ENCODE measurements at regions not wholly inside any gene's neighbourhood (a gene's known extent, or its start where the extent isn't known, plus 50 kb on each side); places are given as distances from the start of the nearest gene placed in this dataset.

- no peak for DNase-seq
These were observed 382.1 kb downstream of the TUSC7 start for GRCh38 chr3:117091676-117092075.

DNA sequence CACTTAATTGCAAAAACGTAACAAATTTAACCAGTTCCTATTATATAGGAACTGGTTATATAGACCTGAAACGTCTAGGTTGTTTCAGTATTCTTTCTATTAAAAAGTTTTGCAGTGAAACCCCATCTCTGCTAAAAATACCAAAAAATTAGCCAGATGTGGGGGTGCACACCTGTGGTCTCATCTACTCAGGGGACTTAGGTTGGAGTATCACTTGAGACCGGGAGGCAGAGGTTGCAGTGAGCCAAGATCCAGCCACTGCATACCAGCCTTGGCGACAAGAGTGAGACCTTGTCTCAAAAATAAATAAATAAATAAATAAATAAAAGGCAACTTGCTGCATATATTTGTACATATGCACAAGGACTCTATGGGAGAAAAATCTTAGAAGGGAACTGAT lies 387.0 kb downstream of the TUSC7 start:
- no peak for DNase-seq

GRCh38 chr3:117097351-117097750 lies 387.8 kb downstream of the TUSC7 start:
- no peak for DNase-seq

DNA sequence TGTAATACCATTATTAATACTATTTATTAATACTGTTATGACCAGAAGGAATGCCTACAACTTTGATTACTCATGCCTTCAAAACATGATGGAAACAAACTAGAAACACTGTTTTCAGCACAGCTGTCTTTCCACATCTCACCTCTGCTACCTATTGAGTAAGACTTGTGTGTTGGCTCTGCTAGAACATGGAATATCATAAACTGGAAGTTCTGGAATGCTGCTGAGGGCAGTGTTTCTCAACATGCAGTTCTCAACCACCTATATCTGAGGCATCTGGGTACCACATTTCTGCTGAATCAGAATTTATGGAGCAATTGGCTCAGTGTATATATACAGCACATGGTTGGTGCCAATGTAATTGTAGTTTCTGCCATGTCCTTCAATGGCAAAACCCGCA lies 392.1 kb downstream of the TUSC7 start:
- DNase-seq = no peak

DNA sequence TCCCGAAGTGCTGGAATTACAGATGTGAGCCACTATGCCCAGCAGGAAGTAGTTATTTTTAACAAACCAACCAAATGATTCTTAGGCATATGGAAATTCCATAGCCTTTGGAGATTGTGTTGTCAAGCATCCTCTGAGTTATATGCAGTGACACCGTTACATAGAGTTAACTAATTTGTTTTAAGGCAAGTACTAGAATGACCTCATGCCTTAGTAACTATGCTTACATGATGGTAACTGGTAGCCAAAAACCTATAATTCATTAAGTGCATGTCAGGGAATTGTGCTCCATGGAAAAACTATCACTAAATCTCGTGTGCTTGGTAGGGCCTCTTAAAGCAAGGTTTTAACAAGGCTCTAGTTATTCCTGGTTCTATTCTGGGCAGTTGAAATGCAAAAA lies 392.8 kb downstream of the TUSC7 start:
- DNase-seq = no peak

DNA sequence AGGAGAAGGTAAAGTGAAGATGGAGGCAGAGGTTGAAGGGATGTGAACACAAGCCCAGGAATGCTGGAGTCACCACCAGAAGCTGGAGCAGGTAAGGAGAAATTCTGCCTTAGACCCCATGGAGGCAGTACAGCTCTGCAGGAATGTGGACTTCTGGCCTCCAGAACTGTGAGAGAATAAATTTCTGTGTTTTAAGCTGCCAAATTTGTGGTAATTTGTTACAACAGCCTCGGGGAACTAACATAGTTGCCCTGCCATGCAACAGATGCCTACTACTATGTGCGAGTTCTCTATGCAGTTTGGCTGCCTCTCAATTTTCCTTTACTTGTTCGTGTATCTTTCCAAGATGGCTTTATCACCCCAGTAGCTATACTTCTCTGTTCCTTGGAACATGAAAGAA lies 394.1 kb downstream of the TUSC7 start:
- no peak for DNase-seq

GRCh38 chr3:117104381-117104780 lies 394.8 kb downstream of the TUSC7 start:
- no peak for DNase-seq

DNA sequence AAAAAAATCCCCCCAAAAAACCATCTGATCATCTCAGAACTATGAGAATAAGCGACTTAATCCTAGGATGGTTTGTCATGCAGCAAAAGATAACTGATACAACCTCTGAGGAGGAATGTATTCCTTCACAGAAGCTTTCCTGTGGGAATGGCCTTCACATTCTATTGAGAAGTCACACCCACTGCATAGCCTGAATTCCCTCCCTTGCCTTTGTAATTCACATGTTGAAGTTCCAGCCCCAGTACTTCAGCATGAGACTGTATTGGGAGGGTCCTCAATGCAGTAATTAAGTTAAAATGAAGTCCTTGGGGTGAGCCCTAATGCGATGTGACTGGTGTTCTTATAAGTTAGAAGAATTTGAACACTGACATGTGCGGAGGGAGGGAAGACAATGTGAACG lies 395.2 kb downstream of the TUSC7 start:
- DNase-seq = no peak

GRCh38 chr3:117105686-117106085 lies 396.1 kb downstream of the TUSC7 start:
- no peak for DNase-seq

GRCh38 chr3:117106396-117106795 lies 396.8 kb downstream of the TUSC7 start:
- DNase-seq = no peak

DNA sequence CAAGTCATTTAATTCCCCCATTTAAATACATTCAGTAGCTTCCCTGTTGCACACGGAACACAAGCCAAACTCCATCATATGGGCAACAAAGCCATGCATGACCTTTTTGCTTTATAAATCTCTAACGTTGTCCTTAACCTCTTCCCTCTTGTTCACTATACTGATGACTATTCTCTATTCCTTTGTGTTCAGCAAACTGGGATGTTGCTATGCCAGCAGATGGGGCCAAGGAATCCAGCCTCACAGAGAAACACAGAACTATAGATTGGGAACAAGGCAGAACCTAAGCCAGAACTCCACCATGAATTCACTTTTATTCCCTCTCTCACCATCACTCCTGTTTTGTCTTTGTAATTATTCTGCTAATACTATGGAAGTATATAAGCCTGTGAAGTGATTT lies 398.4 kb downstream of the TUSC7 start:
- no peak for DNase-seq

DNA sequence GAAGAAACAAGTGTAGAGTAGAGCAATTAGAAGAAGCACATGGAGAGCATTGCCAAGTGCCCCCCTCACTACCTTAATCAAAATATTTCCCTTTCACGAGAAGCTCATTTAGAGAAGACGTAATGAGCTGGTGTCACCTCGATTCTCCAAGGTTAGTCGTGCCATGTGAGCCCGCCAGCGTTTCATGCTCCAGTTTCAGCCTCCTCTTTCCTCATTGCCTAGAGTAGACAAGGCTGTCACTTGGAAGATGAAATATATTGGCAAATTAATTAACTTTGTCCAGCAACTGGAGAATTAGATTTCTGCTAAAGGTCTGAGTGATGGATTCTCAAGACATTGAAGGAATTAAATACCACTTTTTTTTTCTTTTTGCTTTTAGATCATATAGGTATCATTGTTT lies 399.6 kb downstream of the TUSC7 start:
- DNase-seq = no peak

GRCh38 chr3:117114517-117115265 lies 405.1 kb downstream of the TUSC7 start:
- no peak for DNase-seq

- no peak for DNase-seq
These were observed 407.8 kb downstream of the TUSC7 start for GRCh38 chr3:117117188-117117936.

GRCh38 chr3:117118604-117119003 lies 409.0 kb downstream of the TUSC7 start:
- DNase-seq = no peak

GRCh38 chr3:117120014-117120413 lies 410.4 kb downstream of the TUSC7 start:
- no peak for DNase-seq

GRCh38 chr3:117122609-117123008 lies 413.0 kb downstream of the TUSC7 start:
- no peak for DNase-seq

DNA sequence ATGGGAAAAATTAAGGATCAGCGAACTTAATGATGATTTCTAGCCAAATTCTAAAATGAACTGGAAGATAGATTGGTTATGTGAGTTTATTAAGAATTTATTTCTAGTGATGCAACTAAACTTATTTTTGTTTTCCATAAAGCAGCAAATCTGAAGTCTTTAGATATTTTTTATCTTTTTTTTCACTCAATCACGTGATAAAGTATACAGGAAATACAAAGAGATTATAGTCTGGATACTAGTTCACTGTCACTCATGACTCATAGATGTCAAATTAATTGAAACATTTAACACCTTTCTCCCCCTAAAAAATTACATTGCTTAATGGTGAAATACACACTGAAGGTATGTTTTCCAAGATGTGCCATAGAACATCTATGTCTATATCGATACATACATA lies 416.9 kb downstream of the TUSC7 start:
- no peak for DNase-seq

DNA sequence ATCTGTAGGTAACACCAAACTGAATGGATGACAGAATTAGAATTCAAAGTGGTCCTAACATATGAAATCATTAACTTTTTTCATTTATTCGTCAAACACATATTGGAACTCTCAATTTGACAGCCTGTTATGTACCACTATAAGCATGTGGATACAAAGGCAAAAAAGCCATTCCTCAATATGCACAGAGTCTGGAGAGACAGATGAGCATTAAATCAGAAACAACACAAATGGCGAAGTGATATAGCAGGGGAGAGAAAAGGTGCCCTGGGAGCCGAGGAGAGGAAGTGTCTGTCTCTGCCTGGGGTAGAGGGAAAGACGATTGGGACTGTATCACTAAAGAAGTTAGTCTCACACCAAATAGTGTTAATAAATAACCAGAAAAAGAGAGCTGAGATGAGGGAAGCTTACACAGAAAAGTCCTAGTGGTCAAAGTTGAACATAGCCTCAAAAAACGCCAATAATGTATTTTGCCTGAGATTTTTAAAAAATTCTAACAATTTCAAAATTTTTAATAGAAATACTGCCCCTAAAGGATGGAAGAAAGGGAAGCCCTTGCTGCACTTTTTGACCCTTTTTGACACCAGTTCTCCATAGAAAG lies 417.5 kb downstream of the TUSC7 start:
- DNase-seq = no peak

- no peak for DNase-seq
These were observed 418.6 kb downstream of the TUSC7 start for GRCh38 chr3:117128133-117128532.

DNA sequence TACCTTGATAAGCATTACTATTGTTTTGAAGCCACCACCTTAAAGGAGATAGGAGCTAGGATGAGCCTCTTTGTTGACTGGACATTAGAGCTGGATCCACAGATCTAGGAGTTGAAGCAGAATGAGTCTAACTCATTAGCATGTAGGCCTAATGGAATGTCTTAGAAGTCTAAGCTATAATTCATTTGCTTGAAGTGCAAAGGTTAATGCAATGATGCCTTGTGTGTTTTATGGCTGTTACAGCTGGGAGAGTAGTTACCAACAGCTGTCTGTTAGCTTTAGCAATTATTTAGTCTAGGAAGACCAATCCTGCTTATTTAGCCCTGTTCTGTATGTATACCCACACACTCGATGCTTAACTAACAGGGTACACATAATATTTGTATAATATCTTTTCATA lies 419.3 kb downstream of the TUSC7 start:
- DNase-seq = no peak

- DNase-seq = no peak
These were observed 419.9 kb downstream of the TUSC7 start for GRCh38 chr3:117129516-117129915.

DNA sequence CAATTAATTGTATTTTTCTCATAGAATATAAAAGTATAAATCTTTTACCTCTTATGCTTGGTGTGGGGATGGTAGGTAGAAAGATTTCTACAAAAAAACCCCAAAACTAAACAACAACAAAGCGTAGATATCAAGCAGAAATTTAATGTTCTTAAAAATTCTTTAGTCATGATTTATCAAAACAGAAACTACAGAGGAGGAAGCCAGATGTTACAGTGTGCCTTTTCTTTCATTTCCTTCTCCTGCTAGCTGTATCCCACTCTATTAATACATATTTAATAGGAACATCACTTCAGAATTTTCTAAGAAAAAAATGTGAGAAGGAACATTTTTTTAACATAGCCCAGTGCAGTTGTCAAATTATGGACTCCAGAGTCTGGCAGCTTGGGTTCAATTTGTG lies 420.6 kb downstream of the TUSC7 start:
- DNase-seq = no peak

- no peak for DNase-seq
These were observed 421.7 kb downstream of the TUSC7 start for GRCh38 chr3:117131259-117131658.
